SK-N-SH treated with all-trans-retinoic acid at 6 μM for 48 hours (cell line): ENCODE measurements at regions not wholly inside any gene's neighbourhood (a gene's known extent, or its start where the extent isn't known, plus 50 kb on each side); places are given as distances from the start of the nearest gene placed in this dataset.

Experiments
- ATAC-seq: fragments of 200-7000 bp; cut with Tn5 transposase; 3 replicates; pipeline ENCODE4 v1.9.1; 2020; ENCODE audit warnings: mild to moderate bottlenecking, moderate library complexity
- ARNTL ChIP-seq: fragments of 450-650 bp; formaldehyde crosslinking; IDR thresholded peaks from 2 replicates; pipeline ENCODE4 v1.5.0; 2020; ENCODE audit warnings: low read depth, mild to moderate bottlenecking, moderate library complexity, borderline replicate concordance
- BACH2 ChIP-seq: fragments of 250-450 bp; sonication (Bioruptor Pico); IDR thresholded peaks from 2 replicates; pipeline ENCODE4 v1.9.0; 2021; ENCODE audit warnings: mild to moderate bottlenecking, borderline replicate concordance
- CREB5 ChIP-seq: fragments of 250-450 bp; sonication (Bioruptor Pico); IDR thresholded peaks from 2 replicates; pipeline ENCODE4 v1.5.1; 2020; ENCODE audit warnings: low read depth, mild to moderate bottlenecking, moderate library complexity
- CSDC2 ChIP-seq: fragments of 250-450 bp; sonication (Bioruptor Pico); IDR thresholded peaks from 2 replicates; pipeline ENCODE4 v1.5.0; 2020; ENCODE audit warnings: mild to moderate bottlenecking, moderate library complexity
- CSRNP3 ChIP-seq: fragments of 250-450 bp; sonication (Bioruptor Pico); IDR thresholded peaks from 2 replicates; pipeline ENCODE4 v1.5.1; 2021; ENCODE audit warnings: mild to moderate bottlenecking, moderate library complexity
- ESRRG ChIP-seq: fragments of 250-450 bp; sonication (Bioruptor Pico); IDR thresholded peaks from 2 replicates; pipeline ENCODE4 v1.6.1; 2021; ENCODE audit warnings: mild to moderate bottlenecking
- ISL1 ChIP-seq: fragments of 250-450 bp; sonication (Bioruptor Pico); IDR thresholded peaks from 2 replicates; pipeline ENCODE4 v2.1.2; 2022; ENCODE audit warnings: mild to moderate bottlenecking, moderate library complexity
- OSR1 ChIP-seq: fragments of 250-450 bp; sonication (Bioruptor Pico); IDR thresholded peaks from 2 replicates; pipeline ENCODE4 v1.8.0; 2022; ENCODE audit warnings: moderate library complexity, mild to moderate bottlenecking, inconsistent platforms
- PATZ1 ChIP-seq: fragments of 250-450 bp; sonication (Bioruptor Pico); IDR thresholded peaks from 2 replicates; pipeline ENCODE4 v1.8.0; 2020; ENCODE audit warnings: mild to moderate bottlenecking, moderate library complexity, borderline replicate concordance
- POU6F1 ChIP-seq: fragments of 250-450 bp; sonication (Bioruptor Pico); IDR thresholded peaks from 2 replicates; pipeline ENCODE4 v1.8.0; 2021; ENCODE audit warnings: low read depth, mild to moderate bottlenecking, moderate library complexity, borderline replicate concordance
- PPARA ChIP-seq: fragments of 250-450 bp; sonication (Bioruptor Pico); IDR thresholded peaks from 2 replicates; pipeline ENCODE4 v1.5.0; 2020; ENCODE audit warnings: mild to moderate bottlenecking, borderline replicate concordance
- SNAI2 ChIP-seq: fragments of 250-450 bp; sonication (Bioruptor Pico); IDR thresholded peaks from 2 replicates; pipeline ENCODE4 v1.5.0; 2020; ENCODE audit warnings: mild to moderate bottlenecking, moderate library complexity
- TCF4 ChIP-seq: fragments of 250-450 bp; sonication (Bioruptor Pico); IDR thresholded peaks from 2 replicates; pipeline ENCODE4 v1.8.0; 2021; ENCODE audit warnings: mild to moderate bottlenecking, moderate library complexity, borderline replicate concordance
- TOX ChIP-seq: fragments of 250-450 bp; sonication (Bioruptor Pico); IDR thresholded peaks from 2 replicates; pipeline ENCODE4 v1.8.0; 2021; ENCODE audit warnings: mild to moderate bottlenecking, moderate library complexity, borderline replicate concordance
- TSHZ2 ChIP-seq: fragments of 250-450 bp; sonication (Bioruptor Pico); IDR thresholded peaks from 2 replicates; pipeline ENCODE4 v1.5.0; 2020; ENCODE audit warnings: mild to moderate bottlenecking, moderate library complexity
- ZC3H10 ChIP-seq: fragments of 250-450 bp; sonication (Bioruptor Pico); IDR thresholded peaks from 2 replicates; pipeline ENCODE4 v1.5.1; 2021; ENCODE audit warnings: mild to moderate bottlenecking, moderate library complexity
- ZFP3 ChIP-seq: fragments of 250-450 bp; sonication (Bioruptor Pico); IDR thresholded peaks from 2 replicates; pipeline ENCODE4 v1.5.0; 2020; ENCODE audit warnings: mild to moderate bottlenecking, moderate library complexity
- ZFP30 ChIP-seq: fragments of 450-650 bp; formaldehyde crosslinking; IDR thresholded peaks from 2 replicates; pipeline ENCODE4 v1.5.0; 2022; ENCODE audit warnings: mild to moderate bottlenecking, moderate library complexity
- ZNF565 ChIP-seq: fragments of 450-650 bp; formaldehyde crosslinking; conservative IDR thresholded peaks from 2 replicates; pipeline ENCODE4 v1.5.0; 2020; ENCODE audit warnings: low read depth, mild to moderate bottlenecking, moderate library complexity
- ZNF70 ChIP-seq: fragments of 450-650 bp; formaldehyde crosslinking; IDR thresholded peaks from 2 replicates; pipeline ENCODE4 v1.5.0; 2020; ENCODE audit warnings: mild to moderate bottlenecking, moderate library complexity
- ZNF8 ChIP-seq: fragments of 450-650 bp; formaldehyde crosslinking; IDR thresholded peaks from 2 replicates; pipeline ENCODE4 v1.5.0; 2020; ENCODE audit warnings: mild to moderate bottlenecking, moderate library complexity

- TF ChIP-seq CSRNP3 (CRISPR knock-in tag) (no peak), TSHZ2 (no peak), ZC3H10 (no peak), POU6F1 (CRISPR knock-in tag) (no peak)
- TF ChIP-seq, all 23 proteins: peak for 0
- ATAC-seq, result no peak
These were observed 121.3 kb upstream of the NRXN1 start for GRCh38 chr2:51153236-51153635.

GRCh38 chr2:51151490-51152140, 119.7 kb upstream of the NRXN1 start:
- TF ChIP-seq ZC3H10 (no peak), ZNF565 (no peak), PPARA (CRISPR knock-in tag) (no peak), ZFP30 (CRISPR knock-in tag) (no peak), TCF4 (CRISPR knock-in tag) (no peak), CSRNP3 (CRISPR knock-in tag) (no peak), OSR1 (CRISPR knock-in tag) (no peak), ESRRG (CRISPR knock-in tag) (no peak), POU6F1 (CRISPR knock-in tag) (no peak), ZNF8 (no peak), CREB5 (CRISPR knock-in tag) (no peak), TOX (CRISPR knock-in tag) (no peak), ISL1 (no peak), ZNF70 (CRISPR knock-in tag) (no peak), PATZ1 (CRISPR knock-in tag) (no peak), CSDC2 (no peak), ARNTL (CRISPR knock-in tag) (no peak), ZFP3 (CRISPR knock-in tag) (no peak), BACH2 (no peak), SNAI2 (no peak)

More at GRCh38 chr2:51151490-51152140, 119.7 kb upstream of the NRXN1 start:
- ATAC-seq, result no peak
